SK-MEL-5 (cell line): ENCODE measurements at regions not wholly inside any gene's neighbourhood (a gene's known extent, or its start where the extent isn't known, plus 50 kb on each side); places are given as distances from the start of the nearest gene placed in this dataset.
A peak's percentile ranks its signal among the peaks of the same experiment; 100 is the strongest.

Source experiments
- DNase-seq: peaks from one replicate; pipeline ENCODE4 v3.0.0-alpha.2; 2016; ENCODE audit warnings: low read depth, low spot score
- in situ Hi-C: cut with HindIII; loops from 2 replicates; pipeline ENCODE4 v1.10.0; 2016; ENCODE audit warnings: low sequenced_read_pairs, high pct_unique_total_duplicates, low pct_unique_long_range_greater_than_20kb

DNA sequence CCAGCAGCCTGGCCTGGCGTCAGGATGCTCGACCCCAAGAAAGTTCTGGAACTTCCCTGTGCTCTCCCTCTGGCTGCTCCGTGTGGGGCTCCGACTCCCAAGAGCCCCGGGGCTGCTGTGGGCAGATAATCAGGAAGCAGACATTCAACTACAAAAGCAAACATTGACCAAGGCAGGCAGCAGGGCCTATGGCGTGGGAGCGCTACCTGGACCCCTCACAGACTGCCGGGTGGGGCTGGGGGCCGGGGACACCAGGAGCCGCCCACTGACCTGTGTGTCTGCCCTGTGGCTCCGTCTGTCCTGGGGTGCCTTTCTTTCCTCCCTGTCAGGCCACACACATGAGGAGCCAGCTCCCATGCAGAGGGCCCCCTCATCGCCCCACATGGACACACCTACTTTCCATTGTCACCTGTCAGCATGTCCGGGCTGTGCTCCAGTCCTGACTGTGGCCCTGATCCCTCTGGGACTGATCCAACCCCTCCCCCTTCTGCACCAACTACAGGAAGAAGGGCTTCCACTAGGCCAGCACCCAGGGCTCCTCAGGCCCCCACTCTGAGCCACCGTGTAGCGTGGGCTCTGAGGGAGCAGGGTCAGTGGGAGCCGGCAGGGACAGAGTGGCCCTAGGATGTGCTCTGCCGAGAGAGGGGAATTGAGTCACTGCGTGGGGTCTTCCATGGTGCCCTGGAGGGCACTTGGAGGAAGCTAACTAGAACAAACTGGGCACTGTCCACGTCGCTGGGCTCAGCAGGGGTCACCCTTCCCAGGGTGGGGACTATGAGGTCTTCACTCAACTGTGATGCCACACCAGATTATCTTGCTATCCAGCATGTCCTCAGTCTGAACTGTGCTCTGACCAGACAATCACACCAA, 215.4 kb upstream of the C14orf180 start:
- no peak for DNase-seq
- in situ Hi-C loops: no loop called here

DNA sequence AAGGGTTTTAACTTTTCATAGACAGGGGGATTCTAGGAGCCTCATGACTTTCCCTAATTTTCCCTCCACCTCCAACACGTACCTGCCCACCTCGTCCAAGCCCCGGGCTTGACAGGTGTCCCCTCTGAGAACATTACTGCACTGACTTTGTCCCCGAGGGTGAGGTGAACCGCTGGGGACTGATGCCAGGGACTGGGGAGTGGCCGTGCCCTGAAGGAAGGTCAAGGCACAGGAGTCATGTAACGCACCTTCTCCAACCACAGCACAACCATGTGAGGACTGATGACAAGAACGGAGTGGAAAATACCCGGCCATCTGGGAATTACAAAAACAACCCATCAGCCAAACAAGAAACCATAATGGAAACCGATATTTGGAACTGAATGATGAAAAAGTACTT, 214.7 kb upstream of the C14orf180 start:
- no peak for DNase-seq
- in situ Hi-C loops: no loop called here

DNA sequence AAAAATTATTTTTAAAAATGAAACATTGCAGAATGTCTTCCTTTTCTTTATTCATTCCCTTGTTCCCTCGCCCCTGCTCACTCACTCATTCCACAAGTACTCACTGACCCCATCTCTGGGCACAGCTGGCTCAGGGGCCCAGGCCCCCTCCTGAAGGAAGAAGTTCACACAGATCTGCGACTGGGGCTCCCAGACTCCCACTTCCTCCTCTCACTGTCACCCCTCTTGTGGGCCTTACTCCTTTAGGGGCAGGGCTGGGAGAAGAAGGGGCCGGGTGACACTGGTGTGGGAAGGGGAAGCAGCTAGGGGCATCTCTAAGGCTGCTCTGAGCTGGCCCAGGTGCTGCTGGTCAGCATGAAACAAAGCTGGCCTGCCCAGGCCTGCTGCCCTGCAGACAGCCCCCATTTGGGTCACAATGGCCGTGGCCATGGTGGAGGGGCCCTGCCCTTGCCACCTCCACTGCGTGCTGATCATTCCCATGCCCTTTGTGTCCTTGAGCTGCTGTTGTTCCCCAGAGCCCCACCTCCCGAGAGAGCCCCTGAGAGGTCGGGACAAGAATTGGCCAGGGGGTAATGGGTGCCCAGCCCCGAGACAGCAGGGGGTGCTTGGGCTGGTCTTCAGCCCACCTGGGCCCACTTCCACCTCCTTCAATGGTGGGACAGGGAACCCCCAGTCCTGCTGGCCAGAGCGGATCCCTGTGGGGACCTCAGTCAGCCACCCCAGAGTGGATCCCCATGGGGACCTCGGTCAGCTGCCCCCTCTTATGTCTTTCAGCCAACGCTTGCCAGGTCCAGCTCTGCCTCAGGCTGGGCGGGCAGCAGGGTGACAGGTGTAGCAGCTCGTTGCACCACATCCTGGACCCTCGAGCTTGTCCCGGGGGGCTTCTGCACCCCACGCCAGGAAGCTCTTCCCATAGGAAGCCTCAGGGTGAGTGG, 212.4 kb upstream of the C14orf180 start:
- no peak for DNase-seq
- in situ Hi-C loops: no loop called here

DNA sequence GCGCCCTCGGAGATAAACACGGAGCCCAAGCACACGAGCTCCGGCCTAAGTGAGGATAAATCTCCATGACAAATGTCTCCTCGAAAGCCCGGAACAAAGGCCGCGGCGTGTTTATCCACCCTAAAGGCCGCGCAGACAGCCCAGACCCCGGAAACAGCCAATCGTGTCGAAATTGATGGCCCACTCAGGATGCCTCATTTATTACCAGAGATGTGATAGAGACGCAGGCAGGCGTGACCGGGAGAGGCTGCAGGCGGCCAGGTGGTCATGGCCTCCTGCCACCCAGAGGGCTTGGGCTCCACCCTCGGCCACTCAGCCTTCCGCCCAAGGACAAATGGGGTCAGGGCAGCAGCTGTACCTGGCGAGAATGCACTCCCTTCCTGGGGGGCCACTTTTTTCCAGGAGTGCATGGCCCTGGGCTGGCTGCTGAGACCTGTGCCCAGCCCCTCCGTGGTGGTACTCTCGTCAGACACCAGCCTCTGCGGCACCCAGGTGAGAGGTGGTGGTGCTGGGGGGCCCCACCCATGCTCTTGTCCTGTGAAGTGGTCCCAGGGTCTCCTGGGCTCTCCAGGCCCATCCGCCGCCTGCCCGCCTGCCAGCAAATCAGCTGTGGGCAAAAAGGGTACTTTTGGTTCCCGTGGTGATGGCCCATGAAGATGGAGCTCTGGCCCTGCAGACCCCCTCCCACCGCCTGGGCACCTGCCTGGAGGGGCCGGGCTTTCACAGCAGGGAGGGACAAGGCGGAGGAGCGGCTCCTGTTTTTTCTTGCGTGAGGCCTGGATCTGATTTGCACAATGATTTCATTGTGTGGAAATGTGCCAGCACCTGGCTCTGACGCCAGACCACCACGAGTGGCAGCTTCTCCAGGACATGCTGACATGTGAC, 211.5 kb upstream of the C14orf180 start:
- in situ Hi-C loops: no loop called here
- DNase-seq: no peak

DNA sequence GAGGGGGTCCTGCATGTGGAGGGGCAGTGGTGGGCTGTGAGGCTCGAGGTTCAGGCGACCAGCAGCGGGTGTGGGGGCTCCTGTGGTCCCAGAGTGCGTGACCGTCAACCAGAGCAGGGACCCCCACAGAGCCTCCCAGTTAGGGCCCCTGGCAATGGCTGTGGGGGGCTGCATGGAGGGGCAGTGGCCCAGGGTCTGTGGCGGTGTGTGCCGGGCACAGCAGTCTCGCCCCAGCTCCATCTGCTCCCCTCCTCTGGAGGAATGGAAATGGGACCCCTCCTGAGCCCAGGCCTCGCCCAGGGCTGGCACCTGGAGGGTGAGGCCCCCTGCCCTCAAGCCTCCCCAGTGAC, 210.8 kb upstream of the C14orf180 start:
- in situ Hi-C loops: no loop called here
- DNase-seq: no peak

DNA sequence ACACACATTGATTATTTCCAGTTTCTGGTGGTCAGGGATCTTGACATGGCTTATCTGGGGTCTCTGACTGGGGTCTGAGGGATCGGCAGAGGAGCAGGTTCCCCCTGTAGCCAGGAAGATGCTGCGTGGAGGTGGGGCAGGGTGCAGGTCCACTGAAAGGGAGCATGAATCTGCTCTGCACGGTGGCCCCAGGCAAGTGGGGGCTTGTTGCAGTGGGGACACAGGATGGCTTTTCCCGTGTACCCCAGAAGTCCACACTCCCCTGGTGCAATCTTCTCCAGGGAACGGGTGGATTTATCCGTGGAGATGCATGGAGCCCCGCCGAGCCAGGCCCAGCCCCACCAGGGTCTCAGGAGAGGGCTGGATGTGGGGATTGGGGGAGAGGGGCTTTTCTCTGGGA, 210.4 kb upstream of the C14orf180 start:
- in situ Hi-C loops: no loop called here
- no peak for DNase-seq

DNA sequence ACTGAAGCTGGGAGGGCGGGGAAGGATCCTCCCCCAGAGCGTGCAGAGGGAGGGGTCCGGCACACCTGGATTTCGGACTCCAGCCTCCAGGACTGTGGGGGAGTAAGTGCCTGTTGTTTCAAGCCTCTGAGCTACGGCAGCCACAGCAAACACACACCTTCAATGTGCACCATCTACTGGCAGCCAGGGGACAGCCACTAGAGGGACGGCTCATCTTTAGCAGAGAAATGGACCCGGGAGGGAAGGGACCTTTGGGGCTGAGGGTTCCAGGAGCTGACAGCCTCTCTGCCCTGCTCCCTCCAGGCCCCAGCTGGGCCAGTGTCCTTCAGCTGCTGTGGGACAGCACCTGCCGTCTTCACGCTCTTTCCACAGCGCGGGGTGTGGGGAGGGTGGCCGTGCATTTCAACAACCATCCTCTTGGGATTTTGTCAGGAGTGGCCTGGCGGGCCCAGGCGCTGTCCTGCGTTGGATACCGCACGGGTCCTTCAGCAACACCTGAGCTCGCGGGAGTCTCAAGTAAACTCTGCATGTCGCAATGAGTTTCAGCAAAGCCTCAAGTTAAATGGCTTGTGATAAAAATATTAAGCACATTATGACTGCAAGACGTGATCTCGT, 209.2 kb upstream of the C14orf180 start:
- in situ Hi-C loops: no loop called here
- DNase-seq: peak; percentile 26

DNA sequence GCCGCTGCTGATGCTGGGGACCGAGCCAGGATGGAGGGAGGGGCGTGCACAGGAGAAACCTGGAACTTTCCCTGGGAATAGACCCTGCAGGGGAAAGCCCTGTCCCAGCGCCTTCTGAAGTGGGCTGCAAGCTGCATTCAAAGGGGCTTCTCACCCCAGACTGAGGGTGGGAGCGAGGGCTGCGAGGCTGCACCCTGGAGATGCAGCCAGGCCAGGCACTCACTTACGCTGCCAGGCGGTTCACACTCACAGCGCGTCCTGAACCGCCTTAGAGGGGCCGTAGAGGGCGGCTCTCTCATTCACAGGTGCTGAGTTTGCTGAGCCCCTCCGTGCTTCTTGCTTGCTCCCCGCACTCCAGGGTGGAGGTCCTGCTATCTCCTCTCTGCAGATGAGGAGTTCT, 208.5 kb upstream of the C14orf180 start:
- DNase-seq: no peak
- in situ Hi-C loops: no loop called here

DNA sequence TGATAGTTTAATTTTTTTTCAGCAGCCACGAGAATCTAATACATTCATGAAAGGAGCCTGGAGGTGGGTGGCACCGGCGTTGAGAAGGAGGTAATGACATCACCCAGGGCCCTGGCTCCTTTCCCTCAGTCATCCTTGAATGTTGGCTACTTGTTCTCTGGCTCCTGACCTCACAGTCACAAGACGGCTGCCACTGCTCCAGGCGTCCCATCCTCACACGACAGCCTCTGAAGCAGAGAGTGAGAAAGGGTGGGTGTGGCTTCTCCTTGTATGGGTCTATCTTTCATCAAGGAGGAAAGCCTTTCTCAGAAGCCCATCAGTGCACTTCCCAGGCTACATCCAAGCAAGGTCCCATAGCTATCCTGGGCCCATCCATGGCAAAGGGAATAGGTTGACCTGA, 207.6 kb upstream of the C14orf180 start:
- in situ Hi-C loops: no loop called here
- peak; percentile 8 for DNase-seq

DNA sequence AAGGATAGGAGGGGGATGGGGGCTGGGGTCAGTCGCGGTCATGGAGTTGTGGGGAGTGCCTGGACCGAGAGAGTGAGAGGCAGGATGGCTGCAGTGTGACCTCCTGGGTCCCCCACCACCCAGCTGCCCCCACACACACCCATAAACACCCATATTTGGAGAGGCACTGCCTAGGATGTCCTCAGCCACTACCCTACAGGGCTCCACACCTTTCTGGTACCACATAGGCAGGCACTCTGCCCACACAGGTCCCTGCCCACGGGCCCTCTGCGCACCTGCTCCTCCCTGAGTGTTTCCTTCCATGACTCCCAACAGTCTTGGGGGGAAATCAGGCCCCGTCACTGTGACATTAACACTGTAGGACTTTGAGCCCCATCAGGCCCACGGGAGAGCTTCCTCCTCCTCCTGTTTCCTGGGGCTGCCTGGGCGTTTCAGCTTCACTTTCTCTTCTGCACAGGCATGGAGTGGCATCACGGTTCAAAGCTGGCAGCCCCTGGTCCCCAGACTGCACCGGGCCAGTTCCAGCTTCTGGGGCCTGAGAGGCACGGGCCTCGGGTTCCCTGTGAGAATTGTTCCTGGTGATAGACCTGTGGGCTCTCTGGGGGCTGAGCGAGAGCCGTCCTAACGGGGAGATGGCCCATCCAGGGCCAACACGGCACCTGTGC, 207.0 kb upstream of the C14orf180 start:
- no peak for DNase-seq
- in situ Hi-C loops: no loop called here

DNA sequence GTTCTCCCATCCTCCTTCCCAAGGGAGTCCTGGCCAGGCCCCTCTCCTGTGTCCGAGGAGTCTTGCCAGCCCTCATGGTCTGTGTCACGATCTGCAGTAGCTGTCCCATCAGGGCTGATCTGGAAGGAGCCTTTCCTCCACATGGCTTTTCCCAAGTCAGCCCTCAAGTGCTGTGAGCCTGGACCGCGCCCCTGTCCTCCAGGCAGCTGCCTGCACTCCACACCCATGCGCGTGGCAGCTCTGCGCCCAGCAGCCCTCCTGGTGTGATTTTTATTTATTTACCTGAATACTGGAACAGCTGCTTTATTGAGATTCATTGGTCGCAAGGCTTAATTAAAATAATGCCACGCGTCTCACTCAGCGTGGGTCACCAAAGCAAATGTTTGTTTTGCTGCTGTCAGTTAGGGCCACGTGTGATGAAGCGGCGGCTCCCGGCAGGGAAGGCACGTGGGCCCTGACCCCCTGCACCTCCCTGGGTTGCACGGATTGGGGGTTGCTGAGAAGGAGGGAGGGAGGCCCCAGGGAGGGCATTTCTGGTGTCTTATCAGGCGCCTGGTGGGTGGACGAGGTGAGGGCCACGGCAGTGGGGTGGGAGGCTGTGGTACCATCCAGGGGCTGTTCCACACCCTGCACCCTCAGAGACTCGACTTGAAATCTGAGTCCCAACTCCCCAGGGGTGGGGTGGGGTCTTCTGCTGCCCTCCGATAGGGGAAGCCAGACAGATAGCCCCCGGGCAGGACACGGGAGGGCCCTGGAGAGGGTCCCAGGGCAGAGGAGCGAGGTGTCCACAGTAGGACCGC, 206.3 kb upstream of the C14orf180 start:
- no peak for DNase-seq
- in situ Hi-C loops: no loop called here

DNA sequence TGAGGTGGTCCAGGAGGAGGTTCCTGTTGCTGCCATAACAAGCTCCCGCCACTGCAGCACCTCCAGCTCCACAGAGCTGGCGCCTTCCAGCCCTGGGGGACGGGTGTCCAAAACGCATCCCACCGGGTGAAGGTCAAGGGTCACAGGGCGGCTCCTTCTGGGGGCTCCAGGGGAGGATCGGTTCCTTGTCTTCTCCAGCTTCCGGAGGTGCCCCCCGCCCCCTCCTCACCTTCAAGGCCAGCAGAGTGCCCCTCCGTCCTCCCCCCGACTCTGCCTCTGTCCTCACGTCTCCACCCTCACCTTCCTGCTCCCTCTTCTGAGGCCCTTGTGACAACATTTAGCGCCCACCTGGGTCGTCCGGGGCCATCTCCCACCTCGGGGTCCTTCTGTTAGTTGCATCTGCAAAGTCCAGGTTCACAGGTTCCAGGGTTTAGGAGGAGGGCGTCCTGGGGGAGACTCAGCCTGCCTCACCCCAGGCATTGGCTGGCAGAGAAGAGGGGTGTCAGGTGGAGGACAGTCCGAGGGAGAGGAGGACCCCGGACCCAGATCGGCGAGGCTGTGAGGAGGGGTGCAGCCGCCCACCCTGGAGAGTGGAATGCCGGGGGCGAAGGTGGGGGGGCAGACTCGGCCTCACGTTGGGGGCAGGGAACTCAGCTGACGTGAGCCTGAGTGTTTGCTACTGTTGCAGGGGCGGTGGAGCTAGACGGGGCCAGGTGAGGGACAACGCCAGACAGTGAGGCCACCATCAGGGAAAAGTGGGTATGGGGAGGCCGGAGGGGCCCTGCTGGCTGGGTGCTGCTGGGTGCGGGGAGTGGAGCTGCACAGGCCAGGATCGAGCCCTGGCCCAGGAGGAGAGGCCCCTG, 205.5 kb upstream of the C14orf180 start:
- DNase-seq: no peak
- in situ Hi-C loops: no loop called here

DNA sequence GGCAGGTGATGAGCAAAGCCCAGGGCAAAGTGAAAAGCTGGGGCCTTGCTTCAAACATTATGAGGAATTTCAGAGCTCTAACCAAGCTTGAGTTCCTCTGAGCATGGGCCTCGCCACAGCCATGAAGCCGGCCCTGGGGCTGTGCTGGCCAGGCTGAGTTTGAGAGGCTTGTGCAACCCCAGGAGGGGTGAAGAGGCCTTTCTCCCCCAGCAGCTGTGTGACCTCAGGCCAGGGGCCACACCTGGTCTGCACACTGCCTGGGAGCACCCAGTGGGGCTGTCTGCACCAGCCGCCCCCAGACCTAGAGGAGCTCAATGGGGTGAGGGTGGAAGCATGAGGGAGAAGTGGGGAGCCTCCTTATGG, 204.9 kb upstream of the C14orf180 start:
- in situ Hi-C loops: no loop called here

DNA sequence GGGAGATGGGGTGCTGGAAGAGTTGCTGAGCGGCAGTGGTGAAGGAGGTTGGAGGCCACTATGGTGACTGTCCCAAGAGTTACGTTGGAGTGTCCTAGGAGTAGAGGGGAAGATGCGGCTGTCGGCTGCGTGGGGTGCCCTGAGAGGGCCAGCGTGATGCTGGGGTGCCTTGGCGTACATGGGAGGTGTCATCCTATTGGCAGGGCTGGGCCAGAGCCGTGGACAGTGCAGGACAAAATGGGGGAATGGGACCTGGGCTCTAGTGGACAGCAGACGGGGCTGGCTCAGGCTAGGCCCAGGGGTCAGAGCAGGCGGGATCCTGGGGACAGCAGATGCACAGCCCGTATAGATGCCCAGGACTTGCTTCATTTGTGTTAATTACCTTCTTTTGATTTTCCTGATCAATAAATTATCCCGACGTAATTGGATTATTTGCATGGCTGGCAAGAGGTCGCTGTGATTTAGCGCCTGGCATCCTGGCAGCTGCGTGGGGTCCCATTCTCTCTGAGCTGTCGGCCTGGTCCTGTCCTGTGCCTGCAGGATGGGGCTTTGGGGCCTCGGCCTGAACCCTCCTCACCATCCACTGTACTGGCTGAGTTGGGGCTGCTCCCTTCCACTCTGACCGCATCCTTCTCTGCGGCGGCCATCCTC, 203.9 kb upstream of the C14orf180 start:
- in situ Hi-C loops: no loop called here
- DNase-seq: no peak

More for the DNA sequence above, 204.9 kb upstream of the C14orf180 start:
- no peak for DNase-seq
